ENCODE measurements at regions not wholly inside any gene's neighbourhood (a gene's known extent, or its start where the extent isn't known, plus 50 kb on each side); places are given as distances from the start of the nearest gene placed in this dataset.

- no peak for TF ChIP-seq CBX8 (IDR thresholded peaks at IDR 0.05; ENCODE audit: borderline replicate concordance, low read depth, low read length)
- Histone ChIP-seq H3K36me3 (ENCODE audit: control insufficient read depth in 2 of 4, insufficient read depth in 4 of 4, low read length in 3 of 4) (no peaks in the 10 kb centered on the region), H4K8ac (ENCODE audit: extremely low read depth, insufficient read depth, low read length) (no peak overlapping the region), H3K9ac (replicated peaks in 1 of 4; ENCODE audit: extremely low read depth in 1 of 4, low read depth in 3 of 4, low read length in 3 of 4) (no peak overlapping the region), H3K18ac (ENCODE audit: extremely low read depth, low read length) (no peak overlapping the region), H3K14ac (ENCODE audit: insufficient read length) (no peak overlapping the region), H3K79me2 (ENCODE audit: control insufficient read depth in 1 of 2, insufficient read depth in 2 of 2, low read length in 2 of 2) (no peaks in the 10 kb centered on the region), H4K20me1 (replicated peaks in 1 of 2; ENCODE audit: control insufficient read depth in 1 of 2, insufficient read depth in 2 of 2, low read length in 2 of 2) (no peaks in the 10 kb centered on the region), H2BK20ac (ENCODE audit: low read length) (no peak overlapping the region), H2BK5ac (ENCODE audit: low read depth, low read length) (no peak overlapping the region), H3K79me1 (ENCODE audit: low read depth, low read length) (no peaks in the 10 kb centered on the region), H2AK5ac (ENCODE audit: low read depth, low read length) (no peak overlapping the region), H4K91ac (replicated peaks; ENCODE audit: insufficient read length, low read length) (no peak overlapping the region), H2BK120ac (replicated peaks; ENCODE audit: low read depth, low read length) (no peak overlapping the region), H3K23me2 (ENCODE audit: low read depth, low read length) (no peaks in the 10 kb centered on the region), H2BK12ac (ENCODE audit: low read depth, low read length) (no peak overlapping the region), H3K9me3 (ENCODE audit: insufficient read depth in 2 of 2, low read depth in 1 of 2, low read length in 1 of 2) (no peaks in the 10 kb centered on the region), H2AFZ (ENCODE audit: low read length) (no peak overlapping the region), H3K27ac (ENCODE audit: low read depth, low read length) (no peak overlapping the region), H3K23ac (ENCODE audit: insufficient read length) (no peak overlapping the region), H3K4me2 (ENCODE audit: insufficient read depth in 1 of 2, low read depth in 2 of 2, low read length in 2 of 2) (no peak overlapping the region), H2BK15ac (ENCODE audit: low read length) (no peak overlapping the region), H4K5ac (ENCODE audit: insufficient read length, low read depth, low read length) (no peak overlapping the region), H3K4me3 (ENCODE audit: extremely low read depth in 1 of 4, insufficient read depth in 2 of 4, low read depth in 3 of 4, low read length in 4 of 4) (no peak overlapping the region), H3K27me3 (replicated peaks in 1 of 4; ENCODE audit: control insufficient read depth in 3 of 4, extremely low read depth in 1 of 4, insufficient read depth in 3 of 4, low read length in 3 of 4) (no peaks in the 10 kb centered on the region), H3K4ac (replicated peaks; ENCODE audit: insufficient read length, low read depth, low read length) (no peak overlapping the region), H3K56ac (replicated peaks; ENCODE audit: insufficient read length, low read depth, low read length) (no peak overlapping the region), H3K4me1 (replicated peaks in 1 of 4; ENCODE audit: control insufficient read depth in 3 of 4, insufficient read depth in 4 of 4, low read length in 3 of 4) (no peaks in the 10 kb centered on the region)
- DNase-seq (ENCODE audit: low read depth in 1 of 2, low spot score in 2 of 2) = no peak
- FAIRE-seq = no peak
- ChIA-PET POLR2A (ENCODE audit: partially characterized antibody) (no interaction called here), CTCF (ENCODE audit: partially characterized antibody) (no interaction called here)
- WGBS, 2 experiments (ENCODE audit: extremely low coverage in 1 of 2, insufficient coverage in 1 of 2, insufficient read length in 1 of 2, insufficient replicate concordance in 2 of 2, low coverage in 1 of 2, low lambda C conversion rate in 2 of 2, missing lambda C conversion rate in 1 of 2) = 89% methylated on average over 1 of the region's 1 CpG; no CpG with 5 or more reads in 1 of the 2 experiments
Observed at GRCh38 chr14:29178971-29179370, 412.4 kb downstream of the FOXG1 start.
